NB4 (cell line): ENCODE measurements at regions not wholly inside any gene's neighbourhood (a gene's known extent, or its start where the extent isn't known, plus 50 kb on each side); places are given as distances from the start of the nearest gene placed in this dataset.

Experiments used
- DNase-seq: peaks from one replicate; pipeline ENCODE4 v3.0.0; 2010; ENCODE audit warnings: low read depth
- H3K4me3 ChIP-seq: one replicate; pipeline ENCODE4 v1.5.1; 2011; ENCODE audit warnings: mild to moderate bottlenecking, low read depth, low read length, moderate library complexity
- MYC ChIP-seq: IDR thresholded peaks from 2 replicates; pipeline ENCODE4 v1.6.1; 2011; ENCODE audit warnings: low read depth, low read length
- POLR2A ChIP-seq: IDR thresholded peaks from 2 replicates; pipeline ENCODE4 v1.6.1; 2011; ENCODE audit warnings: mild to moderate bottlenecking; ENCODE audit not compliant: insufficient read length; ENCODE audit errors: extremely low read depth
- TF ChIP-seq, protein P1 (sequence below): IDR thresholded peaks from 2 replicates; pipeline ENCODE4 v1.6.1; 2011; ENCODE audit warnings: low read depth, low read length
- TF ChIP-seq, protein P2 (sequence below): IDR thresholded peaks from one replicate; pipeline ENCODE4 v1.5.1; 2012; ENCODE audit warnings: low read depth, low read length

DNA sequence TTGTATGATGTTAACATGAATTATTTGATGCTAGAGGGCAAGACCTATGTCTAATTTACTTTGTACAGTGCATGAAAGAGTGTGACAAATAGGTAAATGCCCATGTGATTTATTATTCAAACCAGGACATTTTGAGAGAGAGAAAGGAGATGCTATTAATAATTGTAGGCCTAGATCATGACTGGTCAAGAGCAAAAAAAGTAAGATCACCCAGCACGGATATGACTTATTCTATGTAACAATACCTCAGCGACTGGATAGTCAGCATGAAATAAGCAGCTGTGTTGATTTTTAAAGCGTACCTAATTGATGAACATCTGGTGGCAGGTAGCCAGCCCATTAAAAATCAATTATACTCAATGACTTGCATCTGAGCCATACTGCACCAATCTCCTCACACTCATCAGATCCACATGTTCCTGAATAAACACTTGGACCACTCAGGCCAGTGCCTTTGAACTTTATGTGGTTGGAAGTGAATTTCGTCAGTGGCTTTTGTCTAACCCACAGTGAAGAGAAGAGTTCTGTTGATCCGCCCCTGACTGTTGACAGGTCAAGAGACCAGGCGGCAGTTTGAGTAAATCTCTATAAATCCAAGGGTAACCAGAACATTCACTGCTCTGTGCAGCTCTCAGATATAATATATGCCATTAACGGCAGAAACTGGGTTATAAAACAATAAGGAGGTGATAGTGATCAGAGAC, 435.3 kb downstream of the MDFIC start:
- TF ChIP-seq, protein P1, sequence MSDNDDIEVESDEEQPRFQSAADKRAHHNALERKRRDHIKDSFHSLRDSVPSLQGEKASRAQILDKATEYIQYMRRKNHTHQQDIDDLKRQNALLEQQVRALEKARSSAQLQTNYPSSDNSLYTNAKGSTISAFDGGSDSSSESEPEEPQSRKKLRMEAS, result no peak
- no peak for TF ChIP-seq POLR2A
- TF ChIP-seq MYC, result no peak
- no peak for DNase-seq
- no peak overlapping the region for H3K4me3 ChIP-seq

DNA sequence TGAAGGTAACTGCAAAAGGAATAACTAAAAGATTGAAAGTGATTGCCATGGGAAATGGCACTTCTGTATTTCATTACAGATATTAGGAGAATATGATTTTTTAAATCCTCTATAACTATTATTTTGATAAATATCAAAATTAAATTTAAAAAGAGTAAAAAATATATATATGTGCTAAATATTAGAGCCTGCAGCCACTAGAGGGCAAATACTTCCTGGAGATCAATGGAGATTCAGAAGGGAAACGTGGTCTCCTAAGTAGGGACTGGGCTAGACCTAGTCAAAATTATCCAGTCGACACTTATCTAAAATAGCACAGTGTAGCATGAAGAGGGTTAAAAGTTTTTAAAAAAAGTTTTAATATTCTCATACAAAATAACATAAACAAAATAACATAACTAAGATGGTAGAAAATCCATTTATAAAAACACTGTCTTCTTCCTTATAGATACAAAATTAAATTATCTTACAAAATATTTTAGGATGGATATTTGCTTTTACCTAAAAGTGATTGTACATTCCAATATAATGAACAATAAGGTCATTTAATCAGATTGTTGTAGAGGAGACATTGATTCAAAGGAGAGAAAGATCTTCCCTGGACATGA, 434.3 kb downstream of the MDFIC start:
- DNase-seq, result peak; percentile 47
- H3K4me3 ChIP-seq, result no peak overlapping the region
- TF ChIP-seq MYC, result no peak
- TF ChIP-seq, protein P2, sequence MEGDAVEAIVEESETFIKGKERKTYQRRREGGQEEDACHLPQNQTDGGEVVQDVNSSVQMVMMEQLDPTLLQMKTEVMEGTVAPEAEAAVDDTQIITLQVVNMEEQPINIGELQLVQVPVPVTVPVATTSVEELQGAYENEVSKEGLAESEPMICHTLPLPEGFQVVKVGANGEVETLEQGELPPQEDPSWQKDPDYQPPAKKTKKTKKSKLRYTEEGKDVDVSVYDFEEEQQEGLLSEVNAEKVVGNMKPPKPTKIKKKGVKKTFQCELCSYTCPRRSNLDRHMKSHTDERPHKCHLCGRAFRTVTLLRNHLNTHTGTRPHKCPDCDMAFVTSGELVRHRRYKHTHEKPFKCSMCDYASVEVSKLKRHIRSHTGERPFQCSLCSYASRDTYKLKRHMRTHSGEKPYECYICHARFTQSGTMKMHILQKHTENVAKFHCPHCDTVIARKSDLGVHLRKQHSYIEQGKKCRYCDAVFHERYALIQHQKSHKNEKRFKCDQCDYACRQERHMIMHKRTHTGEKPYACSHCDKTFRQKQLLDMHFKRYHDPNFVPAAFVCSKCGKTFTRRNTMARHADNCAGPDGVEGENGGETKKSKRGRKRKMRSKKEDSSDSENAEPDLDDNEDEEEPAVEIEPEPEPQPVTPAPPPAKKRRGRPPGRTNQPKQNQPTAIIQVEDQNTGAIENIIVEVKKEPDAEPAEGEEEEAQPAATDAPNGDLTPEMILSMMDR, result peak; percentile 59
- TF ChIP-seq, protein P1, result no peak
- no peak for TF ChIP-seq POLR2A

DNA sequence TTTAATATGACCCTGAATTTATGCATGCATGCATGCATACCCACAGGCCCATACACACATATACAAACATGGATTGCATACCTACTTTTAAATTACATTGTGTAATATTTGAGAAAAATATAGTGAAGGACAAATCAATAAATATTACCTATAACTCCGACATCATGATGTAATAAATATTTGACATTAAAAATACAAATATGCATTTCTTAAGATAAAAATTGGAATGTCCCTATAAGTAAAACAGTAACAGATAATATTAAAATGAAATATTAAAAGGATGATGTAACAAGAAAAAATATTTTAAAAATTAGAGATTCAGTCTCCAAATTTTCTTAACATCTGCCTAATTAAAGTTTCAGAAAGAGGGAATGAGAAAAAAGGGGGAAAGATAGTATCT, 433.0 kb downstream of the MDFIC start:
- TF ChIP-seq MYC (no peak), POLR2A (no peak)
- TF ChIP-seq, protein P1, result no peak
- TF ChIP-seq, protein P2, result no peak
- no peak for DNase-seq
- no peak overlapping the region for H3K4me3 ChIP-seq

DNA sequence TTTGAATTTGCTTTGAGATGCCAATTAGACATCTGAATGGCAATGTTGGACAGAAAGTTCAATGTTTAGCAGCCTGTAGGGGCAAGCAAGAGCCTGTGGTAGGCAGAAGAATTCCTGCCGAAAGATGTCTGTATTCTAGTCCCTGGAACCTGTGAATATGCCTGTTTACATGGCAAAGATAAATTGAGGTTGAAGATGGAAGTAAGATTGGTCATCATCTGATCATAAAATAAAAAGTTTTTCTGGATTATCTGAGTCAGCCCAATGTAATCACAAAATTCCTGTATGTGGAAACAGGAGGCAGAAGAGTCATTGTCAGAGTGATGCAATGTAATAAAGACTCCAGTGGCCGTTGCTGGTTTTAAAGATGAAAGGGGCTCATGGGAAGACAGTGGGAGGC, 430.5 kb downstream of the MDFIC start:
- no peak overlapping the region for H3K4me3 ChIP-seq
- DNase-seq, result no peak
- TF ChIP-seq, protein P1, result no peak
- TF ChIP-seq, protein P2, result no peak
- no peak for TF ChIP-seq MYC
- no peak for TF ChIP-seq POLR2A

DNA sequence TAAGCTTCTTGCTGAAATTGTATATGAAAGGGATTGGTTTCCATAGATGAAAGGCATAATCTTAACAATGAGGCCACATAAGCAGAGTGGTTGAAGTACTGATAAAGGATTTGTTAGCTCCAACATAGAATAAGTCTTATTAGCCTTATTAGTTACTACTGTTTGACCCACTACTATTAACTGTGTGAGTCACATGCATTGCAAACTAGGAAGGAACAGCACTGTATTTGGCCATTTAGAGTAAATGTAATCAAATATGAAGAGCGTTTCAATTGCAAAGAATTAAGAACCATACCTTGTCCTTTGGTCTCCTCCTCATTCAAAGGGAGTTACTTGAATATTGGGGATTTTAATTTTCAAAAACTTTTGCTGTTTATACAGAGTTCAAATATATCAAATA, 428.9 kb downstream of the MDFIC start:
- DNase-seq, result no peak

DNA sequence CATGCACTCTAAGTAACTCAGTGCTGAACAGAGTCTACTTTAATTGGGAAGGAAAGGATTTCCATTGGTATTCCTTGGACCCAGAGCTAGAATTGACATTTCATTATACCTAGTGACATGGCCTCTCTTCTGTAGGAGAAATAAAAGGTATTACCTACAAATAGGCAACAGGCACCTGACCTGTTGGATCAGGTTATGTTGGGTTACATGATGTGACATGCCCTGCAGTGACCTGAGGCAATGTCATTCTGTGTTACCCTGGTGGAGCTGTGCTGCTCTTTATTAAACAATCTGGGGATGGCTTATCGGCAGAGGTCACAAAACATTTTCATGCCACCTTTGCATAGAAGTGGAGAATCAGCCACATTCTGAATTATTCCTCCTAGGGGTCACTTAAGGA, 427.7 kb downstream of the MDFIC start:
- H3K4me3 ChIP-seq, result no peak overlapping the region
- no peak for DNase-seq
- TF ChIP-seq, protein P2, result no peak
- TF ChIP-seq MYC (no peak), POLR2A (no peak)
- TF ChIP-seq, protein P1, result no peak

More for the DNA sequence above, 428.9 kb downstream of the MDFIC start:
- no peak overlapping the region for H3K4me3 ChIP-seq
- TF ChIP-seq MYC, result no peak
- TF ChIP-seq POLR2A, result no peak
- TF ChIP-seq, protein P2, result no peak
- TF ChIP-seq, protein P1, result no peak
